GM12864 (cell line): ENCODE measurements at regions not wholly inside any gene's neighbourhood (a gene's known extent, or its start where the extent isn't known, plus 50 kb on each side); places are given as distances from the start of the nearest gene placed in this dataset.

ENCODE experiments used
- DNase-seq: peaks from one replicate; pipeline ENCODE4 v3.0.0-alpha.2; 2011; ENCODE audit warnings: low read depth
- H3K4me3 ChIP-seq: 2 replicates; pipeline ENCODE4 v1.5.1; 2011; ENCODE audit warnings: mild to moderate bottlenecking, low read depth, low read length, control low read depth
- TF ChIP-seq, protein P1 (sequence below): IDR thresholded peaks from 2 replicates; pipeline ENCODE4 v1.5.1; 2011; ENCODE audit warnings: low read depth, mild to moderate bottlenecking, moderate library complexity, low read length, control low read depth, inconsistent platforms; ENCODE audit errors: missing control alignments

DNA sequence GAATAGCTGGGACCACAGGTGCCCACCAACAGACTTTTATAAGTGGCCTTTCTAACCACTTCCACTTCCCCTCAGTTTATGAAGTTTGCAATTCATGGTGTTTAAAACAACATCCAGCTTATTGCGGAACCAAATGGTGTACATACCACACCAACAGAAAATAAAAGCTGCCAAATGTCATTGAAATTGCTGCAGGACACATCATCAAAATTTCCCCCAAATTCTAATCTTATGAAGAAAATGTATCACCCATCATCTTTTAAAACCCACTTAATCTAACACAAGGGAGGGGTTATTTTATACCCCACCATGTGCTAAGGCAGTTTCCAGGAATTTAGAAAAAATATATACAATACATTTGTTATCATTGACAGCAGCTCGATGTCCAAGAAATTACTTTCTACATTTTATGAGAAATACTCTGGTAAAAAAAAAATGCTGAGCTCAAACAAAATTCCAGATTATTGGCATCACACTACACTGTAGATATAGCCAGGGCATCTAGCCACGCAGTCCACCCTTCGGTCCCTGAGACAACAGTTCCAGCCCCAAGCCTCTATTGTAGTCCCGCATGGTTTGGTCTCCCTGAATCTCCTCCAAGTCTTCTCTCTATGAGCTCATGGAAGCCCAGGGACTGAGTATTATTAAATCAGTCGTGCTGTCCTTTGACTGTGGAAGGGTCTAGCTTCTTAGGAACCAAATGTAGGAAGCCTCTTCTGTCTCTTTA is 372.8 kb upstream of the SLC30A5 start:
- TF ChIP-seq, protein P1, sequence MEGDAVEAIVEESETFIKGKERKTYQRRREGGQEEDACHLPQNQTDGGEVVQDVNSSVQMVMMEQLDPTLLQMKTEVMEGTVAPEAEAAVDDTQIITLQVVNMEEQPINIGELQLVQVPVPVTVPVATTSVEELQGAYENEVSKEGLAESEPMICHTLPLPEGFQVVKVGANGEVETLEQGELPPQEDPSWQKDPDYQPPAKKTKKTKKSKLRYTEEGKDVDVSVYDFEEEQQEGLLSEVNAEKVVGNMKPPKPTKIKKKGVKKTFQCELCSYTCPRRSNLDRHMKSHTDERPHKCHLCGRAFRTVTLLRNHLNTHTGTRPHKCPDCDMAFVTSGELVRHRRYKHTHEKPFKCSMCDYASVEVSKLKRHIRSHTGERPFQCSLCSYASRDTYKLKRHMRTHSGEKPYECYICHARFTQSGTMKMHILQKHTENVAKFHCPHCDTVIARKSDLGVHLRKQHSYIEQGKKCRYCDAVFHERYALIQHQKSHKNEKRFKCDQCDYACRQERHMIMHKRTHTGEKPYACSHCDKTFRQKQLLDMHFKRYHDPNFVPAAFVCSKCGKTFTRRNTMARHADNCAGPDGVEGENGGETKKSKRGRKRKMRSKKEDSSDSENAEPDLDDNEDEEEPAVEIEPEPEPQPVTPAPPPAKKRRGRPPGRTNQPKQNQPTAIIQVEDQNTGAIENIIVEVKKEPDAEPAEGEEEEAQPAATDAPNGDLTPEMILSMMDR: no peak
- DNase-seq: no peak
- no peak overlapping the region for H3K4me3 ChIP-seq

DNA sequence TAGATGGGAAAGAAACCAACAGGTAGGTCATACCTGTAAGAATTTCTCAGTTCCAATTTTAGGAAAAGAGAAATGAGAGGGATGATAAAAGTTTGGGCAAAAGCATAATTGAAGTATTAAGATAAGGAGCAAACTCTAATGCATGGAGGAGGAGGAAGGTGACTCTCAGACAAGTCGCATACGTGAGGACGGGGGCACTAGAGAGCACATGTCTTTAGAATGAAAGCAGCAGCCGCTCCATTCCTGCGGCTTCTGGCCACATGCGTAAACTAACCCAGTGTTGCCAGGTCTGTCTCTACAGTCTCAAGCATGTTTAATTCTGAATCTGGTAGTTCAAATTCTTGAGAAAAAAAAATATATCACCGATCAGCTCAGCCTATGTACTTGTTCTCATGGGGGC is 371.5 kb upstream of the SLC30A5 start:
- TF ChIP-seq, protein P1: no peak
- DNase-seq: no peak
- no peak overlapping the region for H3K4me3 ChIP-seq

DNA sequence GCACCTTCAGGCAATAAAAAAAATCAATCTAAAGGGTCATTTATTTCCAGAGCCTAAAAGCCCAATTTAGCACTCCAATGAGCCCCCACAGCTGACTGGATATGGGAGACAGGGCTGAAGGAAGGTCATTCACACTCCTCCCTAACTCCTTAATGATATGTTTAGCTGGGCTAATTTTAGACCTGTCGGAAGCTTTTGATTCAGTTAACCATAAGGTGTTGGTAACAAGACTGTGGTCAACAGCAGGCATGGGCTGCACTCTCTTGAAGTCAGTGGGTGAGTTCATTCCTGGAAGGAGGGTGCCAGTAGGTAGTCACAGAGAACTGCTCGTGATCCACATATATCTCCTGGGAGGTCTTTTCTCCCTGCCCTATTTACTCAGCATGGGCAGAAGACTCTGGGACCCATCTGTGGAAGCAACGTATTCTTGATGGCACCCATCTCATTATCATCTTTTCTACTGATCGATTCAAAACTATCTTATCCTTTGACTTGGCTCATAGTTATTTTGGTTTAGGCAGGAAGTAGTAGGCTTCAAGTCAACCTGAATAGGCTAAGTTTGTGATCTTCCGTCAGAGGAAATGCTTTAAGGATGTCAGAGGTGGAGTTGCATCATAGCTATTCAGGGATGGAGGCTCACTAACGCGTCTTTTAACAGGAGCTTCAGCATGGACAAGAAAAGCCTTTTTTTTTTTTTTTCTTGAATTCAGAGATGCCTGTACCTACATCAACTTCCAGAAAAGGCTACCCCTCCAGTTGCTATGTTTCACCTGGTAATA is 367.7 kb upstream of the SLC30A5 start:
- no peak overlapping the region for H3K4me3 ChIP-seq
- TF ChIP-seq, protein P1: no peak
- DNase-seq: no peak

DNA sequence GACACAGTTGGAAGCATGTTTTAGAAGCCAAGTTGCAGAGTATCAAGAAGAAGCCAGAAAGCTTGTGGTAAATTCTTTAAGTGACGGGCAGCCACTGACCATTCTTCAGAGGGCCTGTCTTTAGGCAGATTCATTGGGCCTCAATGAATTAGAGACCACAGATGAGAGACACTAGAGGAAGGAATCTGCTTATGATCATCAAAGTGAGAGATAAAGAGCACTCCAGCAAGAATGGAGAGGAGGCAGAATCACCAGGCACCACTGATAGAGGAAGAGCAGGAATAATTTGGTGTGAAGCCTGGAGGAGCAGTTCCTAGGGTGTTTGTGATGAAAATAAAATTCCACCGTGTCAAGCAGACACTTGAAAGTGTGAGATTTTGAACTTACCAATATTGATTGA is 365.9 kb upstream of the SLC30A5 start:
- no peak overlapping the region for H3K4me3 ChIP-seq
- DNase-seq: no peak
- TF ChIP-seq, protein P1: no peak

DNA sequence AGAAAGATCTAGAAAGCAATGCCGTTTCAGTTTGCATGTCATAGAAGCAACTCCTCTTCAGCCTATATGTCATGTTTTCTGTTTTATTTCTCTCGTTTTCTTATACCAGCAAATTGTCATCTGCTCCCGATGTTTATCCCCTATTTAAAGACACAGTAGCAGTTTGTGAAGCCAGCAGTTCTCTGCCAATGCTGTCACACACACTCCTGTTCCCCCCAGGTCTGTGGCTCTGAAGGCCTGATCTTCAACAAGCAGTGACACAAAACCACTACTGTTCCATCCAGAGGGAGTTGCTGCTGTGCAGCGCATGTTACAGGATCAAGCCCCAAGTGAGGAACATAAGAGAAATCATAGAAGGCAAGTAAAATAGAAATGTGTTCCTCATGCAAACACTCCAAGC is 364.1 kb upstream of the SLC30A5 start:
- DNase-seq: no peak
- TF ChIP-seq, protein P1: no peak
- no peak overlapping the region for H3K4me3 ChIP-seq

DNA sequence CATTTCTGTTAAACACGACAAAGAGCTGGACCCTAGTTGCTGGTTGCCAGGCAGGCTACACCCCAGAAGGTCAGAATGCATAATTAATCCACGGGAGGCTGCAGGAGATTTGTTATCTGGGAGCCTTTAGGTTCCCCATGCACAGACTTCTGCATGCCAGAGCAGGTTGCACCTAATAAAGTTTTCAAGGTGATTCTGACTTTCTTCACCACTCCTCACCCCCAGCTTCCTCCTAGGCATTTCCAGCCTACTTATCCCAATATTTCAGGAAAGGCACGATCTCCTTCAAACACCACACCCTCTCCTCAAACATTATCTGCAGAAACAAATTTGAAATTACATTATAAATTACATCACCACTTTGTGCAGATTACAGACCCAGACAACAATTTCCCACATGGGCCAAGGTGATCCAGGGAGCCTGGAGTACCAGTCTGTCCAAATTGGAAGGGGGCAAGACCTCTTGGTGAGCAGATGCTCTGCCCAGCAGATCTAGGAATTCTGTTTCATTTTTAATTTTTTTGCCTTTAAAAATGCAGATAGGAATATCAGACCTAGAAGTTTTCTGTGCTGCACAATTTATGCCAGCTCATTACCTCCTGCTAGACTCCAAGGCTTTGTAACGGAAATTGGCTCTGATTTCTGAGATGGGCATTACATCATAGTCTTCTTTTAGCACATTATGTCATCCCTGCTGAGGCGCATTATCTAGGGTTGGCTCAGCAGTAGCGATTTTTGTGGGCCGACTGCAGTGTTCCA is 363.4 kb upstream of the SLC30A5 start:
- no peak for DNase-seq
- TF ChIP-seq, protein P1: no peak
- H3K4me3 ChIP-seq: no peak overlapping the region
